K562 (cell line): ENCODE measurements at regions not wholly inside any gene's neighbourhood (a gene's known extent, or its start where the extent isn't known, plus 50 kb on each side); places are given as distances from the start of the nearest gene placed in this dataset.

Experiments
- CTCF ChIP-seq, 3 experiments: IDR thresholded peaks in 2 of 3; conservative IDR thresholded peaks in 1 of 3; 2 replicates each; pipeline ENCODE4 v1.5.1; 2011 to 2012; ENCODE audit warnings: low read length in 3 of 3, mild to moderate bottlenecking in 3 of 3, control low read depth in 2 of 3, improper control_type of control experiment in 1 of 3, inconsistent platforms in 1 of 3, low read depth in 1 of 3, mixed read lengths in 1 of 3, moderate library complexity in 1 of 3; ENCODE audit not compliant: insufficient read depth in 2 of 3
- NFE2L1 ChIP-seq: fragments of 450-650 bp; IDR thresholded peaks from 2 replicates; pipeline ENCODE4 v1.6.1; 2016; ENCODE audit warnings: missing genetic modification characterization, low read depth, mild to moderate bottlenecking, missing compliant biosample characterization, moderate library complexity, borderline replicate concordance
- PKNOX1 ChIP-seq: fragments of 450-650 bp; IDR thresholded peaks from 2 replicates; pipeline ENCODE4 v1.6.1; 2016
- ZBTB33 ChIP-seq: sonication (generic); formaldehyde crosslinking; IDR thresholded peaks from 2 replicates; pipeline ENCODE4 v1.8.1; 2023; ENCODE audit warnings: mild to moderate bottlenecking, missing genetic modification reagents
- ZNF217 ChIP-seq: sonication (generic); formaldehyde crosslinking; IDR thresholded peaks from 2 replicates; pipeline ENCODE4 v1.8.0; 2022; ENCODE audit warnings: mild to moderate bottlenecking, missing genetic modification reagents
- ZNF232 ChIP-seq: sonication (generic); formaldehyde crosslinking; IDR thresholded peaks from 2 replicates; pipeline ENCODE4 v1.8.0; 2022; ENCODE audit warnings: mild to moderate bottlenecking, missing genetic modification reagents

GRCh38 chr10:100622946-100623345 lies 87.2 kb downstream of the HIF1AN start:
- no peak for TF ChIP-seq CTCF (IDR thresholded peaks at IDR 0.05 in 2 of 3, conservative IDR thresholded peaks at IDR 0.05 in 1 of 3; ENCODE audit: insufficient read depth in 2 of 3, low read depth in 1 of 3, low read length in 3 of 3)
- TF ChIP-seq NFE2L1 (tag): no peak
- TF ChIP-seq ZNF217 (CRISPR knock-in tag): no peak
- TF ChIP-seq ZBTB33 (CRISPR knock-in tag): no peak
- TF ChIP-seq PKNOX1: no peak
- TF ChIP-seq ZNF232: no peak
